Keratinocyte (primary cell): ENCODE measurements at regions not wholly inside any gene's neighbourhood (a gene's known extent, or its start where the extent isn't known, plus 50 kb on each side); places are given as distances from the start of the nearest gene placed in this dataset.

ENCODE experiments used
- DNase-seq: peaks from one replicate; pipeline ENCODE4 v3.0.0-alpha.2; 2011; ENCODE audit warnings: low read depth, missing footprints, low spot score
- FAIRE-seq: peaks from 2 replicates; lab custom pipeline; 2011; peaks lifted over from hg19 to GRCh38; lab: Jason Lieb, UNC
- H2AFZ ChIP-seq: 2 replicates; pipeline ENCODE4 v1.6.0; 2012; ENCODE audit warnings: low read length, control low read depth, inconsistent platforms; ENCODE audit not compliant: control insufficient read depth
- H3K27ac ChIP-seq: 2 replicates; pipeline ENCODE4 v1.5.1; 2011; ENCODE audit warnings: low read length; ENCODE audit not compliant: control insufficient read depth, insufficient read depth
- H3K27me3 ChIP-seq: 3 replicates; pipeline ENCODE4 v1.6.0; 2011; ENCODE audit warnings: low read length; ENCODE audit not compliant: control insufficient read depth, insufficient read depth; ENCODE audit errors: extremely low read depth
- H3K36me3 ChIP-seq, 2 experiments: 2 replicates in 1 of 2; 3 replicates in 1 of 2; pipeline ENCODE4 v1.5.1; 2011; ENCODE audit warnings: low read length in 2 of 2, mild to moderate bottlenecking in 1 of 2; ENCODE audit not compliant: control insufficient read depth in 2 of 2, insufficient read depth in 2 of 2; ENCODE audit errors: extremely low read depth in 1 of 2
- H3K4me1 ChIP-seq: 3 replicates; pipeline ENCODE4 v1.5.1; 2011; ENCODE audit warnings: low read length; ENCODE audit not compliant: control insufficient read depth, insufficient read depth; ENCODE audit errors: extremely low read depth
- H3K4me2 ChIP-seq: 3 replicates; pipeline ENCODE4 v1.6.0; 2011; ENCODE audit warnings: low read depth, low read length; ENCODE audit not compliant: control insufficient read depth, insufficient read depth; ENCODE audit errors: extremely low read depth
- H3K4me3 ChIP-seq, 3 experiments: fragments of 200-600 bp in 1 of 3; sonication (generic) in 1 of 3; 2 replicates in 2 of 3; 3 replicates in 1 of 3; pipeline ENCODE4 v1.5.1; 2011 to 2016; ENCODE audit warnings: low read length in 3 of 3, mild to moderate bottlenecking in 3 of 3, control low read depth in 2 of 3, inconsistent platforms in 1 of 3, low read depth in 1 of 3, mixed read lengths in 1 of 3, mixed run types in 1 of 3, moderate library complexity in 1 of 3; ENCODE audit not compliant: control insufficient read depth in 2 of 3, insufficient read depth in 2 of 3; ENCODE audit errors: extremely low read depth in 1 of 3
- H3K79me2 ChIP-seq: 2 replicates; pipeline ENCODE4 v1.6.0; 2012; ENCODE audit warnings: low read length; ENCODE audit not compliant: control insufficient read depth, insufficient read depth
- H3K9ac ChIP-seq: 3 replicates; pipeline ENCODE4 v1.6.0; 2011; ENCODE audit warnings: low read length; ENCODE audit not compliant: control insufficient read depth, insufficient read depth; ENCODE audit errors: extremely low read depth
- H3K9me1 ChIP-seq: 3 replicates; pipeline ENCODE4 v1.6.0; 2011; ENCODE audit warnings: low read length; ENCODE audit not compliant: control insufficient read depth, insufficient read depth; ENCODE audit errors: extremely low read depth
- H3K9me3 ChIP-seq: 2 replicates; pipeline ENCODE4 v1.5.1; 2012; ENCODE audit warnings: low read depth, low read length; ENCODE audit not compliant: control insufficient read depth
- H4K20me1 ChIP-seq: 3 replicates; pipeline ENCODE4 v1.6.0; 2011; ENCODE audit warnings: low read length; ENCODE audit not compliant: control insufficient read depth, insufficient read depth; ENCODE audit errors: extremely low read depth
- EZH2 ChIP-seq: IDR thresholded peaks from one replicate; pipeline ENCODE4 v1.6.1; 2012; ENCODE audit warnings: inconsistent platforms, mild to moderate bottlenecking, low read length, moderate library complexity
- dilution Hi-C: fragments of 300-500 bp; cut with MboI; formaldehyde crosslinking; loops from one replicate; pipeline ENCODE4 v1.7.0; 2020; ENCODE audit warnings: low sequenced_read_pairs; ENCODE audit not compliant: extremely low pct_ligation_motif_present
- TF ChIP-seq, protein P1 (sequence below), 3 experiments: IDR thresholded peaks in 1 of 3; conservative IDR thresholded peaks in 1 of 3; optimal IDR thresholded peaks in 1 of 3; 2 replicates in 2 of 3; 3 replicates in 1 of 3; pipeline versions ENCODE3 to v1.5.1; 2011; ENCODE audit warnings: low read length in 3 of 3, mild to moderate bottlenecking in 3 of 3, moderate library complexity in 2 of 3, control low read depth in 1 of 3, inconsistent platforms in 1 of 3; ENCODE audit not compliant: insufficient read depth in 2 of 3; ENCODE audit errors: extremely low read depth in 1 of 3

DNA sequence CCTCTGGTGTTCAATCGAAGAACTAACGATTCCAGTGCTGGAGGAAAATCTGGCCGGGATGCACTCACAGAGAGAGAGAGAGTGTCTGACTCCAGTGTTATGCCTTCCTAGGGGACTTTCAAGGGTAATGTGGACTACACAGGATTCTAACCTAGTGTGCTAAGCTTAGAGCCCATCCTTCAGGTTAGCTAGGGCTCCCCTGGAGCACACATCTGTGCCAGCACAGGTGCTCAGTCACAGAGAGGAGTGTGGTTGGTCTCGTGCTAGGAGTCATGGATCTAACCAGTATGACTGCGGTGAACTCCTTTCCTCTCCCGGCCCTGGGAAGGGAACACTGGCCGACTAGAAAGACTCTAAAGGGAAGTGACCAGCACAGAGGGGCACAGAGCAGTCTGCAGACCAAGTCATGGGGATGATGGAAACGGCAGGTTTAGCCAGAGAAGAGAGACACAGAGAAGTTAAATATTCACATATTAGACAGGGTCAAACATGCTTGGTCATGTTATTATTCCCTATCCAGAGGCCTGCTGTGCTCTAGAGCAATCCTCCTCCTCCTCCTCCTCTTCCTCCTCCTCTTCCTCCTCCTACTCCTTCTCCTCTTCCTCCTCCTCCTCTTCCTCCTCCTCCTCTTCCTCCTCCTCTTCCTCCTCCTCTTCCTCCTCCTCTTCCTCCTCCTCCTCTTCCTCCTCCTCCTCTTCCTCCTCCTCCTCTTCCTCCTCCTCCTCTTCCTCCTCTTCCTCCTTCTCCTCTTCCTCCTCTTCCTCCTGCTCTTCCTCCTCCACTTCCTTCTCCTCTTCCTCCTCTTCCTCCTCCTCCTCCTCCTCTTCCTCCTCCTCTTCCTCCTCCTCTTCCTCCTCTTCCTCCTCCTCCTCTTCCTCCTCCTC lies 280.3 kb downstream of the XXYLT1 start:
- H3K79me2 ChIP-seq = no peaks in the 10 kb centered on the region
- H3K9me3 ChIP-seq = no peaks in the 10 kb centered on the region
- dilution Hi-C loops = no loop called here
- DNase-seq (no peak), FAIRE-seq (no peak)
- no peaks in the 10 kb centered on the region for H4K20me1 ChIP-seq
- TF ChIP-seq, protein P1, sequence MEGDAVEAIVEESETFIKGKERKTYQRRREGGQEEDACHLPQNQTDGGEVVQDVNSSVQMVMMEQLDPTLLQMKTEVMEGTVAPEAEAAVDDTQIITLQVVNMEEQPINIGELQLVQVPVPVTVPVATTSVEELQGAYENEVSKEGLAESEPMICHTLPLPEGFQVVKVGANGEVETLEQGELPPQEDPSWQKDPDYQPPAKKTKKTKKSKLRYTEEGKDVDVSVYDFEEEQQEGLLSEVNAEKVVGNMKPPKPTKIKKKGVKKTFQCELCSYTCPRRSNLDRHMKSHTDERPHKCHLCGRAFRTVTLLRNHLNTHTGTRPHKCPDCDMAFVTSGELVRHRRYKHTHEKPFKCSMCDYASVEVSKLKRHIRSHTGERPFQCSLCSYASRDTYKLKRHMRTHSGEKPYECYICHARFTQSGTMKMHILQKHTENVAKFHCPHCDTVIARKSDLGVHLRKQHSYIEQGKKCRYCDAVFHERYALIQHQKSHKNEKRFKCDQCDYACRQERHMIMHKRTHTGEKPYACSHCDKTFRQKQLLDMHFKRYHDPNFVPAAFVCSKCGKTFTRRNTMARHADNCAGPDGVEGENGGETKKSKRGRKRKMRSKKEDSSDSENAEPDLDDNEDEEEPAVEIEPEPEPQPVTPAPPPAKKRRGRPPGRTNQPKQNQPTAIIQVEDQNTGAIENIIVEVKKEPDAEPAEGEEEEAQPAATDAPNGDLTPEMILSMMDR (optimal IDR thresholded peaks at IDR 0.05 in 1 of 3, IDR thresholded peaks at IDR 0.05 in 1 of 3, conservative IDR thresholded peaks at IDR 0.05 in 1 of 3; ENCODE audit: extremely low read depth in 1 of 3, insufficient read depth in 2 of 3, low read length in 3 of 3) = no peak
- no peak for TF ChIP-seq EZH2
- peaks cover 8% of the 10 kb centered on the region for H3K4me1 ChIP-seq
- no peaks in the 10 kb centered on the region for H3K9me1 ChIP-seq
- H3K27ac ChIP-seq = no peak overlapping the region
- no peak overlapping the region for H3K4me2 ChIP-seq
- no peaks in the 10 kb centered on the region for H3K36me3 ChIP-seq
- H2AFZ ChIP-seq = no peak overlapping the region
- H3K27me3 ChIP-seq = no peaks in the 10 kb centered on the region
- no peak overlapping the region for H3K4me3 ChIP-seq
- no peak overlapping the region for H3K9ac ChIP-seq

DNA sequence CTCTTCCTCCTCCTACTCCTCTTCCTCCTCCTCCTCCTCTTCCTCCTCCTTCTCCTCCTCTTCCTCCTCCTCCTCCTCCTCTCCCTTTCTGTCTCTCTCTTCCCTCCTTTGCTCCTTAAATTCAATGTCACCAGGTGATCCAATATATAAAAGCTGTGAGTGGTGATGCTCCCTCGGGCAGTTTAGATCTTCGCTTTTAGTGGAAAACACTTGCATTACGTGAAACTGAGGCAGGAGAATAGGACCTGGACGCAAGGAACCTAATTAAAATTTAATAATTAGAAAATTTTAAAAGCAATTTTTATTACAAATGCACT lies 279.7 kb downstream of the XXYLT1 start:
- no peaks in the 10 kb centered on the region for H3K9me3 ChIP-seq
- TF ChIP-seq, protein P1 (optimal IDR thresholded peaks at IDR 0.05 in 1 of 3, IDR thresholded peaks at IDR 0.05 in 1 of 3, conservative IDR thresholded peaks at IDR 0.05 in 1 of 3; ENCODE audit: extremely low read depth in 1 of 3, insufficient read depth in 2 of 3, low read length in 3 of 3) = no peak
- no peak for TF ChIP-seq EZH2
- H3K27me3 ChIP-seq = no peaks in the 10 kb centered on the region
- dilution Hi-C loops = no loop called here
- H3K4me2 ChIP-seq = no peak overlapping the region
- FAIRE-seq (no peak), DNase-seq (no peak)
- H3K4me1 ChIP-seq = peaks cover 6% of the 10 kb centered on the region
- no peaks in the 10 kb centered on the region for H4K20me1 ChIP-seq
- no peak overlapping the region for H3K4me3 ChIP-seq
- H3K36me3 ChIP-seq = no peaks in the 10 kb centered on the region
- no peaks in the 10 kb centered on the region for H3K9me1 ChIP-seq
- no peaks in the 10 kb centered on the region for H3K79me2 ChIP-seq
- no peak overlapping the region for H2AFZ ChIP-seq
- no peak overlapping the region for H3K9ac ChIP-seq
- no peak overlapping the region for H3K27ac ChIP-seq
